GM12878 (cell line): ENCODE measurements at regions not wholly inside any gene's neighbourhood (a gene's known extent, or its start where the extent isn't known, plus 50 kb on each side); places are given as distances from the start of the nearest gene placed in this dataset.

Source experiments
- ATAC-seq: fragments of 200-7000 bp; cut with Tn5 transposase; 3 replicates; pipeline ENCODE4 v1.9.1; 2020; ENCODE audit warnings: mild to moderate bottlenecking, moderate library complexity
- BruUV-seq: library from RNA; stranded (reverse); fragments of 400-500 nt; replicated peaks from 2 replicates; lab custom pipeline; 2021; lab: Mats Ljungman, UMichigan
- CTCF ChIA-PET: fragments of 300-600 bp; sonication (Branson Sonifier 250); formaldehyde crosslinking; extraction: SDS; loops from one replicate; lab custom pipeline; 2021; ENCODE audit warnings: inconsistent platforms; lab: Yijun Ruan, JAX
- POLR2A ChIA-PET: fragments of 350-600 bp; formaldehyde crosslinking; extraction: SDS; loops from one replicate; lab custom pipeline; 2021; ENCODE audit warnings: inconsistent platforms; lab: Charles Lee
- RAD21 ChIA-PET: fragments of 300-600 bp; sonication (Branson Sonifier 250); formaldehyde crosslinking; loops from one replicate; lab custom pipeline; 2023; ENCODE audit warnings: antibody characterized with exemption; ENCODE audit not compliant: unreplicated experiment; lab: Charles Lee
- SMC1A ChIA-PET: fragments of 300-600 bp; sonication (Branson Sonifier 250); formaldehyde crosslinking; loops from one replicate; lab custom pipeline; 2023; ENCODE audit not compliant: unreplicated experiment, uncharacterized antibody; lab: Charles Lee
- DNase-seq: peaks from one replicate; pipeline ENCODE4 v3.0.0-alpha.2; 2011; ENCODE audit warnings: low read depth, low spot score
- FAIRE-seq: peaks from 3 replicates; lab custom pipeline; 2011; peaks lifted over from hg19 to GRCh38; lab: Jason Lieb, UNC
- H2AFZ ChIP-seq: 2 replicates; pipeline ENCODE4 v1.6.0; 2011; ENCODE audit warnings: low read depth, low read length, control low read depth; ENCODE audit not compliant: control insufficient read depth
- H3K27ac ChIP-seq: 2 replicates; pipeline ENCODE4 v1.5.1; 2011; ENCODE audit warnings: control low read depth; ENCODE audit not compliant: control insufficient read depth, insufficient read depth
- H3K27me3 ChIP-seq, 2 experiments: replicated peaks in 1 of 2; 2 replicates each; pipeline versions ENCODE4 v1.6.0 to v1.6.1; 2011; ENCODE audit warnings: low read length in 1 of 2; ENCODE audit not compliant: control insufficient read depth in 2 of 2, insufficient read depth in 2 of 2
- H3K36me3 ChIP-seq, 2 experiments: 2 replicates each; pipeline ENCODE4 v1.5.1; 2011; ENCODE audit warnings: low read length in 1 of 2; ENCODE audit not compliant: control insufficient read depth in 2 of 2, insufficient read depth in 2 of 2
- H3K4me1 ChIP-seq: 2 replicates; pipeline ENCODE4 v1.6.1; 2011; ENCODE audit warnings: mild to moderate bottlenecking, low read length, moderate library complexity, mixed read lengths; ENCODE audit not compliant: control insufficient read depth, insufficient read depth
- H3K4me2 ChIP-seq: 2 replicates; pipeline ENCODE4 v1.6.0; 2011; ENCODE audit warnings: control low read depth; ENCODE audit not compliant: control insufficient read depth, insufficient read depth
- H3K4me3 ChIP-seq: fragments of 200-600 bp; sonication (generic); 2 replicates; pipeline ENCODE4 v1.5.1; 2016
- H3K79me2 ChIP-seq: 2 replicates; pipeline ENCODE4 v1.6.0; 2011; ENCODE audit warnings: low read length; ENCODE audit not compliant: control insufficient read depth, insufficient read depth
- H3K9ac ChIP-seq: 2 replicates; pipeline ENCODE4 v1.8.0; 2011; ENCODE audit warnings: low read length, control low read depth, mixed read lengths; ENCODE audit not compliant: control insufficient read depth, insufficient read depth
- H3K9me3 ChIP-seq: replicated peaks from 3 replicates; pipeline ENCODE4 v1.5.1; 2011; ENCODE audit warnings: mild to moderate bottlenecking, low read length; ENCODE audit not compliant: control insufficient read depth, insufficient read depth
- H4K20me1 ChIP-seq: 2 replicates; pipeline ENCODE4 v1.6.0; 2011; ENCODE audit not compliant: control insufficient read depth, insufficient read depth
- ASH2L ChIP-seq: fragments of 300-600, 200-600 bp; sonication (generic); IDR thresholded peaks from 2 replicates; pipeline ENCODE4 v1.6.1; 2017; ENCODE audit warnings: low read depth, mild to moderate bottlenecking, borderline replicate concordance
- HCFC1 ChIP-seq: fragments of 150-350 bp; IDR thresholded peaks from 2 replicates; pipeline ENCODE4 v1.6.1; 2014; ENCODE audit warnings: low read length
- JUND ChIP-seq: IDR thresholded peaks from 2 replicates; pipeline ENCODE4 v1.6.1; 2012; ENCODE audit warnings: low read depth, mild to moderate bottlenecking, low read length, improper control_type of control experiment, moderate library complexity
- LARP7 ChIP-seq: fragments of 450-650 bp; IDR thresholded peaks from 2 replicates; pipeline ENCODE4 v1.6.1; 2017; ENCODE audit warnings: mild to moderate bottlenecking
- MYB ChIP-seq: fragments of 150-350 bp; IDR thresholded peaks from 2 replicates; pipeline ENCODE4 v1.6.1; 2014; ENCODE audit warnings: mild to moderate bottlenecking, low read depth, low read length, borderline replicate concordance
- RFX5 ChIP-seq: IDR thresholded peaks from 2 replicates; pipeline ENCODE4 v1.6.1; 2011; ENCODE audit warnings: low read depth, low read length, improper control_type of control experiment
- TARDBP ChIP-seq: IDR thresholded peaks from 2 replicates; pipeline ENCODE4 v1.6.1; 2016; ENCODE audit warnings: borderline replicate concordance
- WGBS: methylation state at CpG from one replicate; pipeline ENCODE4 v1.1.6; 2016; ENCODE audit warnings: low lambda C conversion rate; ENCODE audit not compliant: insufficient replicate concordance, insufficient coverage; ENCODE audit errors: missing lambda C conversion rate; 5-methylcytosine and 5-hydroxymethylcytosine counted together
- in situ Hi-C: fragments of 300-500 bp; cut with MboI; formaldehyde crosslinking; loops from 9 replicates; pipeline ENCODE4 v1.14.3; 2018; ENCODE audit warnings: mixed read lengths
- intact Hi-C: fragments of 100-400 bp; cut with micrococcal nuclease; formaldehyde crosslinking; loops from one replicate; pipeline ENCODE4 v1.14.2; 2022; ENCODE audit not compliant: unreplicated experiment

DNA sequence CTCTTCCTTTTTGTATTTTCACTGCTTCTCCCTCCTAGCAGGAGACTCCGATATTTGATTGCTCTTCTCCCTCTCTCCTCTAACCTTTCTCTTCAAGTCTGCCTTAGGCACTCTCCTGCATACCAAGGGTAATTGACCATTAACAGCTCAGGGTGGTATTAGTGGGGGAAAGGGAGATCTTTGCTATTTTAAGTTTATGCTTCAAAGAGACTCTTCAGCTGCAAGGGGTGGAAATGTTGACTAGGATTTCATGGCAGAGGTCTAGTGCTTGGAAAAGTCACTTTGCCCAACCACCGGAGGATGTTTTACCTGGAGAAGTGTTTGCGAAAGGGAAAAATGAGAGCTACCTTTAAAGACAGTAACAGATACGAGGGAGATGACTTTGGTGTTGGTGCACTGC is 453.7 kb downstream of the SLC4A3 start:
- no peak overlapping the region for H2AFZ ChIP-seq
- intact Hi-C loops: no loop called here
- no peak for TF ChIP-seq MYB
- TF ChIP-seq RFX5: no peak
- no peak for TF ChIP-seq ASH2L
- no peak for TF ChIP-seq TARDBP
- TF ChIP-seq, all 136 proteins: peak for 0
- H3K27me3 ChIP-seq: no peaks in the 10 kb centered on the region; a peak in 1 of 4 replicates
- no peaks in the 10 kb centered on the region for H3K9me3 ChIP-seq
- no peaks in the 10 kb centered on the region for H3K36me3 ChIP-seq
- CTCF ChIA-PET: no interaction called here
- no peaks in the 10 kb centered on the region for H3K4me1 ChIP-seq
- FAIRE-seq (no peak), ATAC-seq (no peak), DNase-seq (no peak)
- no peaks in the 10 kb centered on the region for H3K79me2 ChIP-seq
- POLR2A ChIA-PET: no interaction called here
- no peaks in the 10 kb centered on the region for H4K20me1 ChIP-seq
- no peak overlapping the region for H3K9ac ChIP-seq
- no peak overlapping the region for H3K4me3 ChIP-seq
- WGBS: 53% methylated on average over 4 of the region's 4 CpGs
- in situ Hi-C loops: no loop called here
- SMC1A ChIA-PET: interaction anchor here (0.5 kb wide), 1 partner anchor 14 kb away, joined by 3 read pairs; no protein-coding TSS in a partner anchor
- no peak overlapping the region for H3K27ac ChIP-seq
- RAD21 ChIA-PET: no interaction called here
- no peak overlapping the region for H3K4me2 ChIP-seq
- no TSS peak for BruUV-seq

DNA sequence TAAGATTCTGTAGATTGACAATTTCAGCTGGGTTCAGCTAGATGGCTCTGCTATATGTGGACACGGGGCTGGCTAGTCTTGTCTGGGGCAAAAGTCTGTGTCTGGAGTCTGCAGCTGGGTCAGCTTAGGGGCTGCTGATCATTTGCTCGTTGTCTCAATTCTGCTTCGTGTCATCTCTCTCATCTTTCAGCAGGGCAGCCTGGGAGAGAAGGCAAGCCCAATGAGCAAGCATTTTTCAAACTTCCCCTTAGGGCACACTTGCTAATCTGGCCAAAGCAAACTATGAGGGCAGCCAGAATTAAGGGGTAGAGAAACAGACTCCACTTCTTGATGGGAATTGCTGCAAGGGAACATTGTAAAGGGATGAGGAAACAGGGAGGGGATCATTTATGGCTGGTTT is 462.6 kb downstream of the SLC4A3 start:
- intact Hi-C loops: no loop called here
- WGBS: 3% methylated on average over 3 of the region's 3 CpGs
- no peak overlapping the region for H3K9ac ChIP-seq
- ATAC-seq (no peak), DNase-seq (no peak), FAIRE-seq (no peak)
- H2AFZ ChIP-seq: no peak overlapping the region
- BruUV-seq: no TSS peak
- H4K20me1 ChIP-seq: no peaks in the 10 kb centered on the region
- no peak overlapping the region for H3K4me3 ChIP-seq
- no peaks in the 10 kb centered on the region for H3K4me1 ChIP-seq
- in situ Hi-C loops: no loop called here
- no peak overlapping the region for H3K4me2 ChIP-seq
- no peaks in the 10 kb centered on the region for H3K36me3 ChIP-seq
- ChIA-PET SMC1A (no interaction called here), RAD21 (no interaction called here), CTCF (no interaction called here), POLR2A (no interaction called here)
- H3K27me3 ChIP-seq: no peaks in the 10 kb centered on the region
- H3K79me2 ChIP-seq: no peaks in the 10 kb centered on the region
- H3K27ac ChIP-seq: no peak overlapping the region
- H3K9me3 ChIP-seq: no peaks in the 10 kb centered on the region
- no peak for TF ChIP-seq LARP7
- TF ChIP-seq HCFC1: no peak
- no peak for TF ChIP-seq JUND
